ENCODE measurements at regions not wholly inside any gene's neighbourhood (a gene's known extent, or its start where the extent isn't known, plus 50 kb on each side); places are given as distances from the start of the nearest gene placed in this dataset.

GRCh38 chr5:167720676-167721260 is 570.7 kb upstream of the WWC1 start:
- H3K4me3 ChIP-seq (ENCODE audit: low read depth, low read length), result no peak overlapping the region
- DNase-seq (ENCODE audit: low read depth), result no peak
- TF ChIP-seq CTCF (IDR thresholded peaks at IDR 0.05; ENCODE audit: low read depth, low read length), result no peak
- no peak for TF ChIP-seq MYC (IDR thresholded peaks at IDR 0.05; ENCODE audit: low read depth, low read length)
- TF ChIP-seq MAX (IDR thresholded peaks at IDR 0.05; ENCODE audit: low read depth, low read length), result no peak
- TF ChIP-seq POLR2A (IDR thresholded peaks at IDR 0.05; ENCODE audit: extremely low read depth, insufficient read length), result no peak

- no peak overlapping the region for H3K4me3 ChIP-seq (ENCODE audit: low read depth, low read length)
- no peak for DNase-seq (ENCODE audit: low read depth)
- TF ChIP-seq CTCF (IDR thresholded peaks at IDR 0.05; ENCODE audit: low read depth, low read length) (no peak), MAX (IDR thresholded peaks at IDR 0.05; ENCODE audit: low read depth, low read length) (no peak)
Observed at GRCh38 chr5:167721926-167722440, 569.5 kb upstream of the WWC1 start.

GRCh38 chr5:167723254-167723871 is 568.1 kb upstream of the WWC1 start:
- peak; percentile 66 for DNase-seq (ENCODE audit: low read depth)
- TF ChIP-seq CTCF (IDR thresholded peaks at IDR 0.05; ENCODE audit: low read depth, low read length) (peak; percentile 83), MYC (IDR thresholded peaks at IDR 0.05; ENCODE audit: low read depth, low read length) (no peak; the same call in 1 of the 2 replicates), MAX (IDR thresholded peaks at IDR 0.05; ENCODE audit: low read depth, low read length) (peak; percentile 52; the same call in 1 of the 2 replicates), POLR2A (IDR thresholded peaks at IDR 0.05; ENCODE audit: extremely low read depth, insufficient read length) (no peak)
- no peak overlapping the region for H3K4me3 ChIP-seq (ENCODE audit: low read depth, low read length)

- no peak for DNase-seq (ENCODE audit: low read depth)
- H3K4me3 ChIP-seq (ENCODE audit: low read depth, low read length), result no peak overlapping the region
- TF ChIP-seq MYC (IDR thresholded peaks at IDR 0.05; ENCODE audit: low read depth, low read length) (no peak), CTCF (IDR thresholded peaks at IDR 0.05; ENCODE audit: low read depth, low read length) (no peak), MAX (IDR thresholded peaks at IDR 0.05; ENCODE audit: low read depth, low read length) (no peak), POLR2A (IDR thresholded peaks at IDR 0.05; ENCODE audit: extremely low read depth, insufficient read length) (no peak)
Observed at GRCh38 chr5:167725264-167725663, 566.2 kb upstream of the WWC1 start.

- no peak overlapping the region for H3K4me3 ChIP-seq (ENCODE audit: low read depth, low read length)
- TF ChIP-seq POLR2A (IDR thresholded peaks at IDR 0.05; ENCODE audit: extremely low read depth, insufficient read length), result no peak
- no peak for TF ChIP-seq MYC (IDR thresholded peaks at IDR 0.05; ENCODE audit: low read depth, low read length)
- no peak for TF ChIP-seq MAX (IDR thresholded peaks at IDR 0.05; ENCODE audit: low read depth, low read length)
- TF ChIP-seq CTCF (IDR thresholded peaks at IDR 0.05; ENCODE audit: low read depth, low read length), result no peak
- no peak for DNase-seq (ENCODE audit: low read depth)
Observed at GRCh38 chr5:167725741-167726140, 565.7 kb upstream of the WWC1 start.

Measured in NB4 (cell line).